Posterior cingulate gyrus (tissue), 11 donors: ENCODE measurements at regions not wholly inside any gene's neighbourhood (a gene's known extent, or its start where the extent isn't known, plus 50 kb on each side); places are given as distances from the start of the nearest gene placed in this dataset.

Experiments used
- DNase-seq, 10 donors: peaks; one replicate each; pipeline versions ENCODE4 v3.0.0 to v3.0.0-alpha.2; 2020 to 2021; ENCODE audit warnings: mixed read lengths in 3 of 10
- intact Hi-C: fragments of 100-400 bp; cut with DNase I; formaldehyde crosslinking; loops from one replicate; pipeline ENCODE4 v1.15.1; 2023

DNA sequence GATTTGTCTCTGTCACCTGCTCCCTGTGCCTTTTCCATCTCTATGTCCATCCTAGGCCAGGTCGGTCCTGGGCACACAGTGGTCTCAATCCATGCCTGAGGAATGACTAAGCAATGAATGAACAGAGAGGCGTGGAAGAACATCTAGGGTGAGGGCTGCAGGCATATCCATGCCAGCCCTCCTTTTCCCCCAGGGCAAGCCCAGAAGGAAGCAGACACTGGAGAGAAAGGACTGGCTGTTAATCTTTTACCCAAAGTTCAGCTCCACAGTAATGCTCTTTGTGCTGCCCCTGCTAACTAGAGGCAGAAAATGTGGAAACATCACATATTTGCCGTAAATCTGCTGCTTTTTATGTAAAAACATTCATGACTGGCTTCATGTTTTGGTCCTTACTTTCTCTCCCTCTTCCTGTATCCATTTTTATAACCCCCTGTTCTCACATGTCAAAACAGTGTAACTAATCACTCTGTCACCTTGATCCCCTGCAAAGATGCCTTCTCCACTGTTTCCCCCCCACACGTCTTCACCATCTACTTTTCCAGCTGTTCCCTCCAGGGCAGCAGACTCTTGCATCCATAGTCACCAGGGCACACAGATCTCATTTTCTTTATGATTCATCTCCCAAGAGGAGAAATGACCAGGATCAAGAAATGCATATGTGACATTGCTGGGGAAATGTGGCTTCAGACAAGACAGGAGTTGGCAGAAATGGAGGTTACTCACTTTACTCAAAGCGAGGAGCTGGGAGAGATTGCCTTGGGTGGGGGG is 166.4 kb upstream of the PROX1 start:
- no peak for DNase-seq
- intact Hi-C loops = no loop called here

GRCh38 chr1:213821943-213822334 is 165.8 kb upstream of the PROX1 start:
- intact Hi-C loops = no loop called here
- DNase-seq = no peak

GRCh38 chr1:213826891-213827290 is 160.9 kb upstream of the PROX1 start:
- intact Hi-C loops = no loop called here
- DNase-seq = no peak

- intact Hi-C loops = no loop called here
- no peak for DNase-seq
These were observed 158.9 kb upstream of the PROX1 start for GRCh38 chr1:213828867-213829266.

- intact Hi-C loops = no loop called here
- DNase-seq = no peak
These were observed 158.0 kb upstream of the PROX1 start for GRCh38 chr1:213829780-213830179.

- DNase-seq = no peak
- intact Hi-C loops = no loop called here
These were observed 157.4 kb upstream of the PROX1 start for GRCh38 chr1:213830371-213830770.

DNA sequence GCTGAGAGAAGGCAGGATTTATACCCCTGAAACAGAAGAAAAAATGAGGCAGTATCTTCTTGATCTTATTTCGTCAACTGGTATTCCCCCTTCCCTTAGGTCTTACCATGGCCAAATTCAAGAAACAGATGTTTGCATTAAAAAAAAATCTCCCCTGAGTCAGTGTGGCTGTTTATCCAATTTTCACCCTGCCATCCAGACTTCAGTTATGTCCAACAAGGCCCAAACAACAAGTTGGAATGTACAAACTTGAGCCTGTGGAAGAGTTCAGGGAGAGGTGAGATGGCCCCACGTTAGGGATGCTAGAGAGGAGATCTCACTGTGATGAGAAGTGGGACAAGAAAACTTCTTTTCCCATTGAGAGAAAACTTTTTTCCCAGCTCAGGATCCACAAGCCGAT is 147.2 kb upstream of the PROX1 start:
- DNase-seq = no peak
- intact Hi-C loops = no loop called here

GRCh38 chr1:213844632-213845031 is 143.1 kb upstream of the PROX1 start:
- DNase-seq = no peak
- intact Hi-C loops = no loop called here

DNA sequence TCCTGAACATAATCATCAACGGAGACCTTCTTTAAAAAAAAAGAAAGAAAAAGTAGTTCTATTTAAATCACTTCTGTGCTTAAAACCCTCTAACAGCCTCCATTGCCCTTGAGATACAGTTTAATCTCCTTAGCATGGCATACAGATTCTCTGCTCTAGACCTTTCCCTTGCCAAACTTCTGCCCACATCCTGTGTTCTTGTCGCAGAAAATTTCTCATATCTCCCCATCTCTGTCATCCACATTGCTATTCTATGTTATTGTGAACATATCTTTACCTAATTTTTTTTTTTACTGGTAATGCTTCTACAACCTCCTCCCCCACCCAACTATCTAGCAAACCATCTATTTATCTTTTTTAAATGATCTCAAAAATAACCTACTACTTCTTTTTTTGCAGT is 135.7 kb upstream of the PROX1 start:
- no peak for DNase-seq
- intact Hi-C loops = no loop called here

DNA sequence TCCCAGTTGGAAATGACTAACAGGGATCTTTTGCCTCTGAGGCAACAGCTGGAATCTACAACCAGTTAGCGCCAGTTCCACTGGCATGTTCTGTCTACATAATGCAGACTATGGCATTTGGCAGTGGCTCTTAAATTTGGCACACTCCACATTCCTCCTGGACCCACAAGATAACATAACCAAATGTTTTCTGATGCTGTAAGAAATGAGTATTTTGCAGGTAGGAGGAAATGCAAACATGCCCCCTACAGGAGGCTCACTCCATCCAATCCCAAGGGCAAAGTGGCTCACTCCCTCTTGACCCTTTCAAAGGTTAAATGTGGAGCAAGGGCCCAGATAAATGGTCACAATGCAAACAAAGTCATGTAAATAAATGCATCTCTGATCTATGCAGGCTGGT is 129.2 kb upstream of the PROX1 start:
- intact Hi-C loops = no loop called here
- no peak for DNase-seq

GRCh38 chr1:213861841-213862240 is 125.9 kb upstream of the PROX1 start:
- peak in 1 of 10 donors; percentile 55 for DNase-seq
- intact Hi-C loops = no loop called here

- intact Hi-C loops = no loop called here
- no peak for DNase-seq
These were observed 123.7 kb upstream of the PROX1 start for GRCh38 chr1:213864091-213864490.

DNA sequence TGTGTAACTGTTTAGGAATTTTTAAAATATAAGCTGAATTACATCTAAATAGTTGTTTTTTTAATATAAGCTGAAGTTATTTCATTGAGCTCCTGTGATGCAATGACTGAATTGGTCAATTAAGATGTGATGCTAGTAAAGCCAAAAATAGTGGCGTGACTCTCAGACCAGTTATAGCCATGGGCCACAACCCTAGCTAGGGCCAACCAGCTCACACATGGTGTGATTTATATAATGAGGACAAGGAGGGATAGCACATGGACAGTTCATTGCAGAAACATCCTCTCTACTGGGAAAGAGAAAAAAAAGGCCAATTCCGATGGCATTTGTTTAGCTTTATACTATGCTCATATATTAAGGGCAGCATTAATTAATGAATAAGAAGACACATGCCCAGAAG is 119.3 kb upstream of the PROX1 start:
- no peak for DNase-seq
- intact Hi-C loops = no loop called here

- no peak for DNase-seq
- intact Hi-C loops = no loop called here
These were observed 116.6 kb upstream of the PROX1 start for GRCh38 chr1:213871179-213871578.

- DNase-seq = no peak
- intact Hi-C loops = no loop called here
These were observed 113.0 kb upstream of the PROX1 start for GRCh38 chr1:213874789-213875188.

DNA sequence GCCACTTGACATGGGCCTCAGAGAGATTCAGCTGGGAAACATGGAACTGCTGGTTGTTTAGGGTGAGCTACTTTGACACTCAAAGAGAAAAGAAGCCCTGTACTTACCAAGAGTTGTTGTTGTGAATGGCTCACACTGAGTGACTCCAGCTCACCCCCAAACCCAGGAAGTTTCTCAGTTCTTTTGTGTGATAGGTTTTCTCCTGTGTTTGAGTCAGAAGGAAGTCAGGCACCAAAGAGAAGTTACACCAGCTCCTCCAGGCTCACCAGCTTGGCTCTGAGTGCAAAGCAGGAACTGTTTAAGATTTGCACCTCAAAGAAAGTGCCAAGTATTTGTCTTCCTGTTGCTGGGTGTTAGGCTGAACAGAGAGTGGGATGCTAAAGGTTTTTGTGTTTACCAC is 111.2 kb upstream of the PROX1 start:
- no peak for DNase-seq
- intact Hi-C loops = no loop called here

DNA sequence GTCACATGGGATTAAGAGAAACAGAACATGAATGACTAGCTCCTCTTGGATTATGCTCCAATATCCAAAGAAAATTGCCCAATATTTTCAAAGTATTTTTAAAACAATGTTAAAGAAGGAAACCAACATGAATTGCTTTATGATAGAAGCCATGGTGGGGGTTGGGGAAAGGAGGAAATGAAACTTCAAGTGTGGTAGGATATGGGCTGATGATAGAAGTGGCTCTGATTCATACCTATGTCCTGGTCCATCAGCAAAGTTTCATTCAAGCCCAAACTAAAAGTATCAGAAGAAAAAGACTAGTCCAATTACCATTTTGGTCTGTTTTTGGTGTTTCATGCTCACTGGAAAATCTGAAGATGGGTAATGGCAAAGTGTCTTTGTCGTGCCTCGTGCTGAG is 104.2 kb upstream of the PROX1 start:
- intact Hi-C loops = no loop called here

DNA sequence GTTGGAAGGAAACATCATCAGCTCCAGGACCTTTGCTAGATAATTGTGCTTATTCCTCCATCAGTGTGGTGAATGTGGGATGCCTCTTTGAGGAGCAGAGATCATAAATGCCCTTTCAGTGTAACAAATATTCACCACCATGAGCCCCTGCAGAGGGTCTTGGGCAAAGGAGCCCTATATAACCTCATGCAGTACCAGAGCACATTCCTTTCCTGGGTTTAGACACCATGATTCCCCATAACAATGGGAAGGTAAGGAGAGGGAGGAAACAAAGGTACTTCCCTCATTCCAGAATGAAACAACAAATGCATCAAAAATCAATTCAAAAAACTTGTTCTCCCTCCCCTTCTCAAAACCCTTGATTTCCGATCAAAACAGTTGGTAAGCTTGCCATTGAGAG is 103.4 kb upstream of the PROX1 start:
- intact Hi-C loops = no loop called here
- DNase-seq = no peak

More for the DNA sequence above, 104.2 kb upstream of the PROX1 start:
- no peak for DNase-seq

DNA sequence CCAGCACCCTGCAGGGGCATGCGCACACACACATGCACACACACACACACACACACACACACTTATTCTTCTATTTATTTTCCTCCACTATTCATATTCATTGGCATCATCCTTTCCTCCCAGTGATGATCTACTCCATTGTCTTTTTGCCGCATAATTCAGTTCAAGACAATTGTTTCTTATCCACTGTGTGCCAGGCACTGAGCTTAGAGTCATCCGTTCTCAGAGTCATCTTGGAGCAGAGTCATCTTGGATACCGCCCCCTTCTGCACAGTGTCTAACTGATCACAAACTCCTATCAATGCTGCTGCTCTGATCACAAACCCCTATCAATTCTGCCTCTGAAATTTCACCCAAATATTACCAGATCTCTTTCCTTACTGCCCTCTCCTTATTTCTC is 102.8 kb upstream of the PROX1 start:
- peak in 4 of 10 donors; percentile 7 to 40 (median 25) for DNase-seq
- intact Hi-C loops = no loop called here

- intact Hi-C loops = no loop called here
- DNase-seq = no peak
These were observed 99.9 kb upstream of the PROX1 start for GRCh38 chr1:213887842-213888241.

GRCh38 chr1:213891989-213892902 is 95.5 kb upstream of the PROX1 start:
- intact Hi-C loops = no loop called here
- no peak for DNase-seq

DNA sequence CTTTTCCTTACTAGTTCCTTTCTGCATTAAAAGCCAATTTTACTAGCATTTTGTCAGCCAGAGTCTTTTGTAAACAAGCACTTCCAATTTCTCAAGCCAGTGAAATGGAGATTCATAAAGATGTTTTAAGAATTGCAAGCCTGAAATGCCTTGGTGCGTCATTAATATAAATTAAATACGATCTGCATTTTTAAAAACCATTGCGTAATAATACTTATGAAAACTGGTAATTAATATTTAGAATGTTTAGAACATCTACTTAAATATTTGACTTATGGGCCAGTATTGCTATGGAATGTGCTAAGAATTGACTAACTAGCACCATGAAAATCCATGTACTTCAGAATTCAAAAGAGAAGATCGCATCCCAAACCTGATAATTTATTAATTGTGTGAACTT is 89.1 kb upstream of the PROX1 start:
- intact Hi-C loops = no loop called here
- DNase-seq = no peak
